Lower leg skin (tissue), 3 donors: ENCODE measurements at regions not wholly inside any gene's neighbourhood (a gene's known extent, or its start where the extent isn't known, plus 50 kb on each side); places are given as distances from the start of the nearest gene placed in this dataset.

ENCODE experiments used
- POLR2A ChIP-seq, 2 donors: fragments of 450-650 bp; IDR thresholded peaks; one replicate each; pipeline ENCODE4 v1.6.1; 2016 to 2017; ENCODE audit warnings: antibody characterized with exemption in 2 of 2, mild to moderate bottlenecking in 1 of 2, moderate library complexity in 1 of 2
- TF ChIP-seq, protein P1 (sequence below), 3 donors: fragments of 450-650 bp; IDR thresholded peaks; one replicate each; pipeline ENCODE4 v1.5.1; 2016; ENCODE audit warnings: antibody characterized with exemption in 3 of 3, mild to moderate bottlenecking in 3 of 3, moderate library complexity in 2 of 3

DNA sequence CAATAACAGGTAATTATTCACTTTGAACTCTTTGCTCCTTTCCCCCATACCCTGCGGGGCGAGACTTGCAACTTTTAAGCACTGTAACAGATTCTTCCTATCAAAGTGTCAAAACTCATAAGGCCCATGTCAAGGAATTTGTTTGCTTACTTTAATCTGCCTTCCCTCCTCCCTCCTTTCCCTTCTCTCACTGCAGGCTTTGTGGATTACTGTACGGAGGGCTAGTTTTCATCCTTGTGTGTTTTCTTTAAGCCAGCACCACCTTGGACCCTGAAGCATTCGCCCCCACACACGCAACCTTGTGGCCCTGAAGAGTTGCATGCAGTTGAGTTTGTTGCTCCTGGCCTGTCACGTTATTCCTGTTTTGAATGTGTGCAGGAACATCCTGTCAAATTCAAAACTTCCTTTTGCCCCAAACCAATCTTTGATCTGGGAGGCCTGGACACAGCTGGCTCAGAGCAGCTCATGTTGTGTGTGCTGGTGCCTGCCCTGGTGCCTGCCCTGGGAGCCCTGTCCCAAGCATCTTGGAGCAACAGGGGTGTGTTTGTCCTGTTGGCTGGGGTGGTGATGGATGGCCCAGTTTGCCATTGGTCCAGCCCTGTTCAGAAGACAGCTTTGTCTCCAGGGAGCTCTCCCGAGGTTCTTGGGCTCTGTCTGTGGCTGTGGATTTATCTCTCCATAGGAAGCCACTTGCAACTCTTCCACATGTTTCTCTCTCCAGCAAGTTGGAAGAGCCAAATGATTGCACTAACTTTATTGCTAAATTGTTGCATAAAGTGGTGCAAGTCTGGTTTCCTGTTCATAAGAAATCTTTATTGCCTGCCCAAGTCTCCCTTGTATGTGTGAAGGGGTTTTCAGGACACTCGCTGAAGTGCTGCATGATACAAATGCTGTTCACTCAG, 199.6 kb downstream of the VAPA start:
- TF ChIP-seq, protein P1, sequence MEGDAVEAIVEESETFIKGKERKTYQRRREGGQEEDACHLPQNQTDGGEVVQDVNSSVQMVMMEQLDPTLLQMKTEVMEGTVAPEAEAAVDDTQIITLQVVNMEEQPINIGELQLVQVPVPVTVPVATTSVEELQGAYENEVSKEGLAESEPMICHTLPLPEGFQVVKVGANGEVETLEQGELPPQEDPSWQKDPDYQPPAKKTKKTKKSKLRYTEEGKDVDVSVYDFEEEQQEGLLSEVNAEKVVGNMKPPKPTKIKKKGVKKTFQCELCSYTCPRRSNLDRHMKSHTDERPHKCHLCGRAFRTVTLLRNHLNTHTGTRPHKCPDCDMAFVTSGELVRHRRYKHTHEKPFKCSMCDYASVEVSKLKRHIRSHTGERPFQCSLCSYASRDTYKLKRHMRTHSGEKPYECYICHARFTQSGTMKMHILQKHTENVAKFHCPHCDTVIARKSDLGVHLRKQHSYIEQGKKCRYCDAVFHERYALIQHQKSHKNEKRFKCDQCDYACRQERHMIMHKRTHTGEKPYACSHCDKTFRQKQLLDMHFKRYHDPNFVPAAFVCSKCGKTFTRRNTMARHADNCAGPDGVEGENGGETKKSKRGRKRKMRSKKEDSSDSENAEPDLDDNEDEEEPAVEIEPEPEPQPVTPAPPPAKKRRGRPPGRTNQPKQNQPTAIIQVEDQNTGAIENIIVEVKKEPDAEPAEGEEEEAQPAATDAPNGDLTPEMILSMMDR (IDR thresholded peaks at IDR 0.05), result no peak
- no peak for TF ChIP-seq POLR2A (IDR thresholded peaks at IDR 0.05)
